Astrocyte (in vitro differentiated cells and primary cell): ENCODE measurements at regions not wholly inside any gene's neighbourhood (a gene's known extent, or its start where the extent isn't known, plus 50 kb on each side); places are given as distances from the start of the nearest gene placed in this dataset.

Experiments
- DNase-seq: peaks from one replicate; pipeline ENCODE4 v3.0.0-alpha.2; 2010; ENCODE audit warnings: low read depth
- FAIRE-seq: peaks from 2 replicates; lab custom pipeline; 2011; peaks lifted over from hg19 to GRCh38; lab: Jason Lieb, UNC
- H2AFZ ChIP-seq: 2 replicates; pipeline ENCODE4 v1.6.0; 2012; ENCODE audit warnings: low read depth, low read length, inconsistent platforms
- H3K27ac ChIP-seq: 2 replicates; pipeline ENCODE4 v1.5.1; 2011; ENCODE audit warnings: low read depth, low read length, inconsistent platforms
- H3K27me3 ChIP-seq: 2 replicates; pipeline ENCODE4 v1.6.0; 2011; ENCODE audit warnings: low read length, inconsistent platforms; ENCODE audit not compliant: insufficient read depth
- H3K36me3 ChIP-seq: 2 replicates; pipeline ENCODE4 v1.5.1; 2011; ENCODE audit warnings: low read length, inconsistent platforms; ENCODE audit not compliant: insufficient read depth
- H3K4me1 ChIP-seq: 2 replicates; pipeline ENCODE4 v1.5.1; 2011; ENCODE audit warnings: low read length, inconsistent platforms; ENCODE audit not compliant: insufficient read depth
- H3K4me2 ChIP-seq: 2 replicates; pipeline ENCODE4 v1.6.0; 2012; ENCODE audit warnings: low read length, inconsistent platforms
- H3K4me3 ChIP-seq: 2 replicates; pipeline ENCODE4 v1.5.1; 2011; ENCODE audit warnings: low read depth, mild to moderate bottlenecking, low read length, inconsistent platforms; ENCODE audit not compliant: insufficient read depth
- H3K79me2 ChIP-seq: 2 replicates; pipeline ENCODE4 v1.6.0; 2012; ENCODE audit warnings: mild to moderate bottlenecking, low read length, inconsistent platforms; ENCODE audit not compliant: insufficient read depth
- H3K9ac ChIP-seq: 2 replicates; pipeline ENCODE4 v1.6.0; 2012; ENCODE audit warnings: mild to moderate bottlenecking, low read length, inconsistent platforms
- H3K9me3 ChIP-seq: 2 replicates; pipeline ENCODE4 v1.5.1; 2012; ENCODE audit warnings: low read depth, mild to moderate bottlenecking, low read length, inconsistent platforms; ENCODE audit not compliant: insufficient read depth
- H4K20me1 ChIP-seq: 2 replicates; pipeline ENCODE4 v1.6.0; 2012; ENCODE audit warnings: low read length, inconsistent platforms; ENCODE audit not compliant: insufficient read depth
- H3K27ac Mint-ChIP-seq: one replicate; pipeline ENCODE4 v1.8.0; 2021; ENCODE audit warnings: mild to moderate bottlenecking, mixed read lengths; ENCODE audit not compliant: unreplicated experiment
- H3K27me3 Mint-ChIP-seq: one replicate; pipeline ENCODE4 v1.8.0; 2021; ENCODE audit warnings: low read depth, mixed read lengths; ENCODE audit not compliant: unreplicated experiment
- H3K36me3 Mint-ChIP-seq: one replicate; pipeline ENCODE4 v1.8.0; 2021; ENCODE audit warnings: low read depth, mixed read lengths; ENCODE audit not compliant: unreplicated experiment
- H3K4me1 Mint-ChIP-seq: one replicate; pipeline ENCODE4 v1.8.0; 2021; ENCODE audit warnings: low read depth, mixed read lengths; ENCODE audit not compliant: unreplicated experiment
- H3K4me3 Mint-ChIP-seq: one replicate; pipeline ENCODE4 v1.8.0; 2021; ENCODE audit warnings: mild to moderate bottlenecking, moderate library complexity, mixed read lengths; ENCODE audit not compliant: unreplicated experiment
- H3K9me3 Mint-ChIP-seq: one replicate; pipeline ENCODE4 v1.8.0; 2021; ENCODE audit warnings: mild to moderate bottlenecking, mixed read lengths; ENCODE audit not compliant: unreplicated experiment
- EZH2 ChIP-seq: IDR thresholded peaks from 2 replicates; pipeline ENCODE4 v1.6.1; 2012; ENCODE audit warnings: mild to moderate bottlenecking, low read length, inconsistent platforms; ENCODE audit not compliant: insufficient read depth
- TF ChIP-seq, protein P1 (sequence below): IDR thresholded peaks from 2 replicates; pipeline ENCODE4 v1.5.1; 2011; ENCODE audit warnings: low read depth, mild to moderate bottlenecking, inconsistent platforms, low read length, moderate library complexity; ENCODE audit not compliant: insufficient read depth

- H3K9me3 ChIP-seq = no peaks in the 10 kb centered on the region
- no peak overlapping the region for H3K27ac Mint-ChIP-seq
- H3K4me1 ChIP-seq = no peaks in the 10 kb centered on the region
- H3K9me3 Mint-ChIP-seq = no peaks in the 10 kb centered on the region
- TF ChIP-seq, protein P1, sequence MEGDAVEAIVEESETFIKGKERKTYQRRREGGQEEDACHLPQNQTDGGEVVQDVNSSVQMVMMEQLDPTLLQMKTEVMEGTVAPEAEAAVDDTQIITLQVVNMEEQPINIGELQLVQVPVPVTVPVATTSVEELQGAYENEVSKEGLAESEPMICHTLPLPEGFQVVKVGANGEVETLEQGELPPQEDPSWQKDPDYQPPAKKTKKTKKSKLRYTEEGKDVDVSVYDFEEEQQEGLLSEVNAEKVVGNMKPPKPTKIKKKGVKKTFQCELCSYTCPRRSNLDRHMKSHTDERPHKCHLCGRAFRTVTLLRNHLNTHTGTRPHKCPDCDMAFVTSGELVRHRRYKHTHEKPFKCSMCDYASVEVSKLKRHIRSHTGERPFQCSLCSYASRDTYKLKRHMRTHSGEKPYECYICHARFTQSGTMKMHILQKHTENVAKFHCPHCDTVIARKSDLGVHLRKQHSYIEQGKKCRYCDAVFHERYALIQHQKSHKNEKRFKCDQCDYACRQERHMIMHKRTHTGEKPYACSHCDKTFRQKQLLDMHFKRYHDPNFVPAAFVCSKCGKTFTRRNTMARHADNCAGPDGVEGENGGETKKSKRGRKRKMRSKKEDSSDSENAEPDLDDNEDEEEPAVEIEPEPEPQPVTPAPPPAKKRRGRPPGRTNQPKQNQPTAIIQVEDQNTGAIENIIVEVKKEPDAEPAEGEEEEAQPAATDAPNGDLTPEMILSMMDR = no peak
- no peak for TF ChIP-seq EZH2
- no peak overlapping the region for H2AFZ ChIP-seq
- peaks cover 12% of the 10 kb centered on the region for H3K27me3 Mint-ChIP-seq
- FAIRE-seq = no peak
- H3K36me3 Mint-ChIP-seq = no peaks in the 10 kb centered on the region
- no peak for DNase-seq
- H3K4me2 ChIP-seq = no peak overlapping the region
- H3K4me3 ChIP-seq = no peak overlapping the region
- no peak overlapping the region for H3K9ac ChIP-seq
- no peaks in the 10 kb centered on the region for H3K36me3 ChIP-seq
- no peaks in the 10 kb centered on the region for H4K20me1 ChIP-seq
- no peaks in the 10 kb centered on the region for H3K27me3 ChIP-seq
- no peaks in the 10 kb centered on the region for H3K4me1 Mint-ChIP-seq
- no peak overlapping the region for H3K4me3 Mint-ChIP-seq
- H3K27ac ChIP-seq = no peak overlapping the region
- H3K79me2 ChIP-seq = no peaks in the 10 kb centered on the region
These were observed 320.9 kb upstream of the ONECUT1 start for GRCh38 chr15:53110999-53111398.

- no peaks in the 10 kb centered on the region for H3K27me3 ChIP-seq
- Mint-ChIP-seq H3K4me1 (no peaks in the 10 kb centered on the region), H3K9me3 (no peaks in the 10 kb centered on the region), H3K4me3 (no peak overlapping the region), H3K27me3 (peaks cover 2% of the 10 kb centered on the region), H3K36me3 (no peaks in the 10 kb centered on the region), H3K27ac (no peak overlapping the region)
- H3K79me2 ChIP-seq = no peaks in the 10 kb centered on the region
- FAIRE-seq (no peak), DNase-seq (no peak)
- TF ChIP-seq, protein P1 = no peak
- TF ChIP-seq EZH2 = no peak
- no peak overlapping the region for H3K4me2 ChIP-seq
- H4K20me1 ChIP-seq = no peaks in the 10 kb centered on the region
- no peaks in the 10 kb centered on the region for H3K9me3 ChIP-seq
- H3K27ac ChIP-seq = no peak overlapping the region
- no peaks in the 10 kb centered on the region for H3K36me3 ChIP-seq
- H3K4me3 ChIP-seq = no peak overlapping the region
- no peaks in the 10 kb centered on the region for H3K4me1 ChIP-seq
- no peak overlapping the region for H2AFZ ChIP-seq
- H3K9ac ChIP-seq = no peak overlapping the region
These were observed 318.2 kb upstream of the ONECUT1 start for GRCh38 chr15:53108319-53108718.

DNA sequence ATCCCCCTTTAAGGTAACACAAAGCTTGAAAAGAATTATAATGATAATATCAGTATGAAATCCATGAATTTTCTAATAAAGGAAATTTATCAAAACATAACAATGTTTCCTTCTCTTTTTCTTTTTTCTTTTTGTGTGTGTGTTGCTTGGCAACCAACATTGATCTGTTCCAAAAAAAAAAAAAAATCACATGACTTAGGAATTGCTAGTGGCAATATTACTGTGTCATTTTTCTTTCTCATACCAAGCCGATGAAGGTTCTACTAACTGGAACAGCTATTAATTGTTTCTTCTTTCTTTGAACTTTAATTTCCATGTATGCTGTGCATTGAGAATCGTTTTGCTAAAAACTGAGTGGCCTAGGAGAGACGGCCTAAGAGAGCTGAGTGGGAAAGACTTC, 317.7 kb upstream of the ONECUT1 start:
- H3K36me3 ChIP-seq = no peaks in the 10 kb centered on the region
- no peak overlapping the region for H3K9ac ChIP-seq
- no peak overlapping the region for H3K27ac Mint-ChIP-seq
- FAIRE-seq (no peak), DNase-seq (no peak)
- H3K36me3 Mint-ChIP-seq = no peaks in the 10 kb centered on the region
- peaks cover 2% of the 10 kb centered on the region for H3K27me3 Mint-ChIP-seq
- H2AFZ ChIP-seq = no peak overlapping the region
- H3K9me3 Mint-ChIP-seq = no peaks in the 10 kb centered on the region
- no peaks in the 10 kb centered on the region for H3K9me3 ChIP-seq
- H3K79me2 ChIP-seq = no peaks in the 10 kb centered on the region
- H3K4me3 ChIP-seq = no peak overlapping the region
- H3K4me3 Mint-ChIP-seq = no peak overlapping the region
- TF ChIP-seq, protein P1 = no peak
- TF ChIP-seq EZH2 = no peak
- no peaks in the 10 kb centered on the region for H3K4me1 Mint-ChIP-seq
- H3K27me3 ChIP-seq = no peaks in the 10 kb centered on the region
- no peaks in the 10 kb centered on the region for H4K20me1 ChIP-seq
- no peak overlapping the region for H3K4me2 ChIP-seq
- no peaks in the 10 kb centered on the region for H3K4me1 ChIP-seq
- H3K27ac ChIP-seq = no peak overlapping the region
